GM12891 (cell line): ENCODE measurements at regions not wholly inside any gene's neighbourhood (a gene's known extent, or its start where the extent isn't known, plus 50 kb on each side); places are given as distances from the start of the nearest gene placed in this dataset.

Source experiments
- POLR2A ChIP-seq: IDR thresholded peaks from 2 replicates; pipeline ENCODE4 v1.6.1; 2011; ENCODE audit warnings: low read depth, low read length, control low read depth
- POLR2AphosphoS5 ChIP-seq: IDR thresholded peaks from 2 replicates; pipeline ENCODE4 v1.6.1; 2011; ENCODE audit warnings: low read depth, low read length, control low read depth
- POU2F2 ChIP-seq: IDR thresholded peaks from 2 replicates; pipeline ENCODE4 v1.6.1; 2011; ENCODE audit warnings: low read depth, mild to moderate bottlenecking, control low read depth, low read length, moderate library complexity

- TF ChIP-seq POLR2AphosphoS5 (no peak), POLR2A (no peak), POU2F2 (no peak)
Measured at GRCh38 chr5:29040404-29040803, 2002.0 kb upstream of the CDH9 start.
